HEK293T (cell line): ENCODE measurements at regions not wholly inside any gene's neighbourhood (a gene's known extent, or its start where the extent isn't known, plus 50 kb on each side); places are given as distances from the start of the nearest gene placed in this dataset.

Source experiments
- ARNT ChIP-seq: fragments of 450-650 bp; IDR thresholded peaks from 2 replicates; pipeline ENCODE4 v1.6.1; 2017; ENCODE audit warnings: mild to moderate bottlenecking
- CTBP1 ChIP-seq: fragments of 450-650 bp; IDR thresholded peaks from 2 replicates; pipeline ENCODE4 v1.6.1; 2016; ENCODE audit warnings: borderline replicate concordance
- SP1 ChIP-seq: fragments of 450-650 bp; IDR thresholded peaks from 2 replicates; pipeline ENCODE4 v1.6.1; 2017
- TARDBP ChIP-seq: fragments of 450-650 bp; IDR thresholded peaks from 2 replicates; pipeline ENCODE4 v1.6.1; 2016
- ZNF384 ChIP-seq: fragments of 450-650 bp; IDR thresholded peaks from 2 replicates; pipeline ENCODE4 v1.6.1; 2016

- no peak for TF ChIP-seq ARNT
- TF ChIP-seq SP1: no peak
- no peak for TF ChIP-seq TARDBP
- TF ChIP-seq ZNF384: no peak
- no peak for TF ChIP-seq CTBP1
Measured at GRCh38 chr14:97441740-97442362, 644.7 kb downstream of the VRK1 start.
